ENCODE measurements at regions not wholly inside any gene's neighbourhood (a gene's known extent, or its start where the extent isn't known, plus 50 kb on each side); places are given as distances from the start of the nearest gene placed in this dataset.
"Not testable (repeated sequence)": the region's sequence is repeated elsewhere in the genome, so short reads cannot be mapped to it uniquely, and the experiment has no call there.

- intact Hi-C loops (cut with DNase I), result no loop called here
- DNase-seq (ENCODE audit: low spot score), result no peak
Observed at GRCh38 chr9:87040410-87041009, 93.2 kb upstream of the GAS1 start.

DNA sequence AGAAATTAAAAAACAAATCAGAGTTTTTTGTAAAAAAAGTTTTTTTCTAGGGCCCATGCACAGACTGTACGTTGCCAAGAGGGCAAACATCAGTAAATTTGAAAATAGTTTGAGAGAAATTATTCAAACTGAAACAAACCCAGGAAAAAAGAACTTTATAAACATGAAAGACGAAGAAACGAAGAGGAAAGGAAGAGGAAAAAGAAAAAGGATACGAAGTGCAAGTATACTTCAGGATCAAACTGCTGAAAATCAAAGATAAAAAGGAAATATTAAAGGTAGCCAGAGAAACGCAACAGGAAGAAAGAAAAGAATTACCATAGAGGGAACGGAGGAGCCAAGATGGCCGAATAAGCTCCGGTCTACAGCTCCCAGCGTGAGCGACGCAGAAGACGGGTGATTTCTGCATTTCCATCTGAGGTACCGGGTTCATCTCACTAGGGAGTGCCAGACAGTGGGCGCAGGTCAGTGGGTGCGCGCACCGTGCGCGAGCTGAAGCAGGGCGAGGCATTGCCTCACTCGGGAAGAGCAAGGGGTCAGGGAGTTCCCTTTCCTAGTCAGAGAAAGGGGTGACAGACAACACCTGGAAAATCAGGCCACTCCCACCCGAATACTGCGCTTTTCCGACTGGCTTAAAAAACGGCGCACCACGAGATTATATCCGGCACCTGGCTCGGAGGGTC, 94.4 kb upstream of the GAS1 start:
- intact Hi-C loops (cut with DNase I); DNase-seq (ENCODE audit: low spot score): not testable (repeated sequence)

- DNase-seq (ENCODE audit: low spot score); intact Hi-C loops (cut with DNase I): not testable (repeated sequence)
Observed at GRCh38 chr9:87049929-87050608, 102.8 kb upstream of the GAS1 start.

DNA sequence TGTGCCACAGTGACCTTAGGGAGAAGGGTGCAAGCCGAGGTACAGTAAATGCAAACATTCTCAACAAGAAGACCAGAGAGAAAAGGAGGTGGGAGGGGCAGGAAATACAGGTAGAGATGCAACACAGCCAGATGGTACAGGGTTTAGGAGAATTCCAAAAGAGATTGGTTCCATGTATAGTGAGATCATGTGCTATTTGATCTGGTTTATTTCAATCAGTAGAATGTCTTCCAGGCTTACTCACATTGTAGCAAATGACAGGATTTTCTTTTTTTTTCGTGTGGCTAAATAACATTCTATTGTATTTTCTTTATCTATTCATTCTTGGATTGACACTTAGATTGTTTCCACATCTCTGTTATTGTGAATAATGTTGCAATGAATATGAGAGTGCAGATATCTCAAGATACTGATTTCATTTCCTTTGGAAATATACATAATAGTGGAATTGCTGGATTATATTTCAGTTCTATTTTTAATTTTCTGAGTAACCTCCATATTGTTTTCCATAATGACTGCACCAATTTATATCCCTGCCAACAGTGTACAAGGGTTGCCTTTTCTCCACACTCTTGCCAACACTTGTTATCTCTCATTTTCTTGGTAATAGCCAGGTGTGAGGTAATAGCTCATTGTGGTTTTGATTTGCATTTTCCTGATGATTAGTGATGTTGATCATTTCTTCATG, 107.8 kb upstream of the GAS1 start:
- intact Hi-C loops (cut with DNase I), result no loop called here
- DNase-seq (ENCODE audit: low spot score), result no peak

- DNase-seq (ENCODE audit: low spot score), result no peak
- intact Hi-C loops (cut with DNase I), result loop anchor here (10.0 kb wide), 1 partner anchor 115 kb away; the partner anchor contains the start of gene GAS1
Observed at GRCh38 chr9:87059772-87060171, 112.5 kb upstream of the GAS1 start.

- intact Hi-C loops (cut with DNase I), result loop anchor here (10.0 kb wide), 1 partner anchor 118 kb away; the partner anchor contains the start of gene GAS1
- DNase-seq (ENCODE audit: low spot score), result no peak
Observed at GRCh38 chr9:87062746-87063145, 115.4 kb upstream of the GAS1 start.

GRCh38 chr9:87063246-87063645, 115.9 kb upstream of the GAS1 start:
- intact Hi-C loops (cut with DNase I), result loop anchor here (10.0 kb wide), 1 partner anchor 118 kb away; the partner anchor contains the start of gene GAS1
- DNase-seq (ENCODE audit: low spot score), result no peak

GRCh38 chr9:87063871-87064270, 116.6 kb upstream of the GAS1 start:
- DNase-seq (ENCODE audit: low spot score), result no peak

DNA sequence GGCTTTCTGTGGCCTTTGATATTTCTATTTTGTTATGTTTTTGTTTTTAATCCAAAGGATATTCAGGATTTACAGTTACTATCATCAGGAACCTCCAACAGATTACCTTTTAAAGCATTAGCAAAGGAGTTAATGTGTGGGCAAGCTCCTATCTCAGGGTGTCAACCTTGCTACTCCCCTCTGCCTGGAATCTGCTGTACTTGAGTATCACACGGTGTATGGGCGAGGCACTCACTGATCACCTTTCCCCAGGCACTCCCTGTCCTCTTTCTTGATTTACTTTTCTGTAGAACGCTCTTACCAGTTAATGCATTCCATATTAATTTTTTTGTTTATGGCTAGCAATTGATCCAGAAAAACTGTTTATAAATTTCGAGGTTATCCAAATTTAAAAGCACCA, 117.0 kb upstream of the GAS1 start:
- intact Hi-C loops (cut with DNase I), result loop anchor here (10.0 kb wide), 1 partner anchor 120 kb away; the partner anchor contains the start of gene GAS1
- DNase-seq (ENCODE audit: low spot score), result no peak

More at GRCh38 chr9:87063871-87064270, 116.6 kb upstream of the GAS1 start:
- intact Hi-C loops (cut with DNase I), result loop anchor here (10.0 kb wide), 1 partner anchor 119 kb away; the partner anchor contains the start of gene GAS1

GRCh38 chr9:87065981-87066380, 118.7 kb upstream of the GAS1 start:
- DNase-seq (ENCODE audit: low spot score), result no peak
- intact Hi-C loops (cut with DNase I), result loop anchor here (10.0 kb wide), 1 partner anchor 121 kb away; the partner anchor contains the start of gene GAS1

GRCh38 chr9:87067426-87067825, 120.1 kb upstream of the GAS1 start:
- intact Hi-C loops (cut with DNase I), result loop anchor here (10.0 kb wide), 1 partner anchor 123 kb away; the partner anchor contains the start of gene GAS1
- no peak for DNase-seq (ENCODE audit: low spot score)

- no peak for DNase-seq (ENCODE audit: low spot score)
- intact Hi-C loops (cut with DNase I), result loop anchor here (10.0 kb wide), 1 partner anchor 124 kb away; the partner anchor contains the start of gene GAS1
Observed at GRCh38 chr9:87068177-87068840, 121.0 kb upstream of the GAS1 start.

- intact Hi-C loops (cut with DNase I), result loop anchor here (10.0 kb wide), 1 partner anchor 125 kb away; the partner anchor contains the start of gene GAS1
- DNase-seq (ENCODE audit: low spot score), result no peak
Observed at GRCh38 chr9:87069690-87070089, 122.4 kb upstream of the GAS1 start.

DNA sequence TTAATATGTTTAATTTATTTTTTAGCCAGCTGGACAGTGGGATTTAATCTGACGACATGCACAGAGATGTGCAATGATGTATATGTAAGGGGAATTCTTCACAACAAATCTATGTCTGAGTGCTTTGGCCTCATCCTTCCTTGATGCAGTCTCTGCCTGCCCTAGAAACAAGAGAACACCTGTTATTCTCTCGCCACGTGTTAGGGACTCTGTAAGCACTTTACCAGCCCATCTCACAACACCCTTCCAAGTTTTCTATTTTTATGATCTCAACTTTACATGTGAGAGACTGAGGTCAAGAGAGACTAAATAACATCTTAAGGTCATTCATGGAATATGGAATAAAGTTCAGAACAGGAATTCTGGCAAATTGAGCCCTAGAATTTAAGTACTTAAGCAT, 123.0 kb upstream of the GAS1 start:
- intact Hi-C loops (cut with DNase I), result no loop called here
- no peak for DNase-seq (ENCODE audit: low spot score)

- DNase-seq (ENCODE audit: low spot score), result no peak
- intact Hi-C loops (cut with DNase I), result no loop called here
Observed at GRCh38 chr9:87071473-87071872, 124.2 kb upstream of the GAS1 start.

DNA sequence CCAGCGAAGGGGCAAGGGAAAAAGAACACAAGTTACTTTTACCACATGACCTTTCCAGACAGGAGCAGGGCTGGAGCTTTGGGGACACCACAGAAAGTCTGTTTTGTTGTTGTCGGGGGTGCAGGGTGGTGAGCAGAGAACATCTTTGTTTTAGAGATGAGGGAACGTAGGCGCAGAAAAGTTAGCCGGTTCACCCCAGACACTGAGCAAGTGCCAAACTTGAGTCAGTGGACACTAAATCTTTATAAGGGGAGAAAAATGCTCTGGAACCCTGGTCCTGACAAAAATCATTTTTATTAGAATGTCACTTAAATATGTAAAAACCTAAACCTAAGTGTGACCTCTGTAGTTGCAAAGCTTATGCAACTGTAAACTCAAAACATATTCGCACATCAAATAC, 126.4 kb upstream of the GAS1 start:
- intact Hi-C loops (cut with DNase I), result no loop called here
- no peak for DNase-seq (ENCODE audit: low spot score)

GRCh38 chr9:87075537-87075936, 128.2 kb upstream of the GAS1 start:
- intact Hi-C loops (cut with DNase I), result no loop called here
- no peak for DNase-seq (ENCODE audit: low spot score)

DNA sequence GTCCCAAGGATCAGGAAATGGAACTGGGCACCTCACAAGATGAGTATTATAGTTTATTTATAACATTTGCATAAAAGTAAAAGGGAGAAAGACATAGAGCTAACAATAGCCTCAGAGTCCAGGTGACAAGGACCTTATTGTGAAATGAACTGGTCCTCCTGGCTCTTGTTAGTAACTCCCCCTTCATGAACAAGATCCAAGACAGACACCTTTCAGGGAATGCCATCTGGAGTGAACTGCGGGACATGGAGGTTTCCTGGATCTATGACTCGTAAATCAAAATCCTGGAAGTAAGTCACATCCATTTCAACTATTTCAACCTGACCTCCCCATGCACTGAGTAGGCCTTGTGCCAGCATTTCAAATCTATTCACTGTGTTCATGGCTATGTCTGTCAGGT, 129.5 kb upstream of the GAS1 start:
- DNase-seq (ENCODE audit: low spot score), result no peak
- intact Hi-C loops (cut with DNase I), result no loop called here

GRCh38 chr9:87077986-87078385, 130.7 kb upstream of the GAS1 start:
- intact Hi-C loops (cut with DNase I), result no loop called here
- no peak for DNase-seq (ENCODE audit: low spot score)
